Hematopoietic multipotent progenitor cell treated with erythropoietin and hydrocortisone succinate and interleukin-3 and kit ligand, for 8 days (in vitro differentiated cells): ENCODE measurements at regions not wholly inside any gene's neighbourhood (a gene's known extent, or its start where the extent isn't known, plus 50 kb on each side); places are given as distances from the start of the nearest gene placed in this dataset.

ENCODE experiments used
- DNase-seq: peaks from one replicate; pipeline ENCODE4 v3.0.0-alpha.2; 2015

GRCh38 chr16:35687071-35687470 is 2227.7 kb downstream of the TP53TG3F start:
- no peak for DNase-seq

- DNase-seq: no peak
Measured at GRCh38 chr16:35687781-35688180, 2228.4 kb downstream of the TP53TG3F start.

DNA sequence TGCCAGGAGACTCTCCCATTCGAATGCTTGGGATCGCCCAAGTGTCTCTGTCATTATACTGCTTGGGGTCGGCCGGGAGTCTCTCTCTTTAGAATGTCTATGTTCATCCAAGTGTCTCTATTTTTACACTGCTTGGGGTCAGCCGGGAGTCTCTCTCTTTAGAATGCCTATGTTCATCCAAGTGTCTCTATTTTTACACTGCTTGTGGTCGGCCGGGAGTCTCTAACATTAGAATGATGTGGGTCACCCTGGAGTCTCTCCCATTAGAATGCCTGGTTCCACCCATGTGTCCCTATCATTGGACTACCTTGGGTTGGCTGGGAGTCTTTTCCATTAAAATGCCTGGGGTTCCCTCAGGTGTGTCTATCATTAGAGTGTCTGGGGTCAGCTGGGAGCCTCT is 2230.4 kb downstream of the TP53TG3F start:
- DNase-seq: no peak

- no peak for DNase-seq
Measured at GRCh38 chr16:35690413-35690812, 2231.0 kb downstream of the TP53TG3F start.

- DNase-seq: no peak
Measured at GRCh38 chr16:35691057-35691456, 2231.6 kb downstream of the TP53TG3F start.

- DNase-seq: no peak
Measured at GRCh38 chr16:35692824-35693223, 2233.4 kb downstream of the TP53TG3F start.

DNA sequence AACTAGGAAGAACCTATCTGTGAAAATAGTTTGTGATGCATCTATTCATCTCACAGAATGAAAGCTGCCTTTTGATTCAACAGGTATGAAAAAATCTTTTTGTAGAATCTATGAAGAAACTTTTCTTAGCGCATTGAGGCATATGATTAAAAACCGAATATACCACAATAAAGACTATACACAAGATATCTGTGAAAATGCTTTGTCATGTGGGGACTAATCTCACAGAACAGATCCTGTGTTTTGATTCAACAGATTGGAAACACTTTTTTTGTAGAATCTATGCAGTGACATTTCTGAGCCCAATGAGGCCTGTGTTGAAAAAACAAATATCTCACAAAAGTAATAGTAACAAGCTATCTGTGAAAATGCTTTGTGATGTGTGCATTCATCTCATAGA is 2247.5 kb downstream of the TP53TG3F start:
- no peak for DNase-seq

- DNase-seq: no peak
Measured at GRCh38 chr16:35711435-35711834, 2252.0 kb downstream of the TP53TG3F start.

DNA sequence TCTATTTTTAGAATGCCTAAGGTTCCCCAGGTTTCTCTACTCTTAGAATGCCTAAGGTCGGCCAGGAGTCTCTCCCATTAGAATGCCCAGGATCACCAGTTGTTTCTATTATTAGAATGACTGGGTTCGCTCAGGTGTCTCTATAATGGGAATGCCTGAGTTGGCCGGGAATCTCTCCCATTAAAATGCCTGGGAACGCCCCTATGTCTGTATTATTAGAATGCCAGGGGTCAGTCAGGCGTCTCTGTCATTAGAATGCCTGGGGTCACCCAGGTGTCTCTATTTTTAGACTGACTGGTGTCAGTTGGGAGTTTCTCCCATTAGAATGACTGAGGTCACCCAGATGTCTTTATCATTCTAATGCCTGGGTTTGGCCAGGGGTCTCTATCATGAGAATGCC is 2252.5 kb downstream of the TP53TG3F start:
- DNase-seq: no peak

- no peak for DNase-seq
Measured at GRCh38 chr16:35713762-35714650, 2254.6 kb downstream of the TP53TG3F start.

- DNase-seq: no peak
Measured at GRCh38 chr16:35714665-35715064, 2255.3 kb downstream of the TP53TG3F start.

- no peak for DNase-seq
Measured at GRCh38 chr16:35724551-35724950, 2265.1 kb downstream of the TP53TG3F start.

- no peak for DNase-seq
Measured at GRCh38 chr16:35725949-35726348, 2266.5 kb downstream of the TP53TG3F start.

- DNase-seq: no peak
Measured at GRCh38 chr16:35730251-35730650, 2270.8 kb downstream of the TP53TG3F start.

GRCh38 chr16:35731341-35732040 is 2272.1 kb downstream of the TP53TG3F start:
- DNase-seq: no peak

- DNase-seq: no peak
Measured at GRCh38 chr16:35732046-35732810, 2272.8 kb downstream of the TP53TG3F start.

DNA sequence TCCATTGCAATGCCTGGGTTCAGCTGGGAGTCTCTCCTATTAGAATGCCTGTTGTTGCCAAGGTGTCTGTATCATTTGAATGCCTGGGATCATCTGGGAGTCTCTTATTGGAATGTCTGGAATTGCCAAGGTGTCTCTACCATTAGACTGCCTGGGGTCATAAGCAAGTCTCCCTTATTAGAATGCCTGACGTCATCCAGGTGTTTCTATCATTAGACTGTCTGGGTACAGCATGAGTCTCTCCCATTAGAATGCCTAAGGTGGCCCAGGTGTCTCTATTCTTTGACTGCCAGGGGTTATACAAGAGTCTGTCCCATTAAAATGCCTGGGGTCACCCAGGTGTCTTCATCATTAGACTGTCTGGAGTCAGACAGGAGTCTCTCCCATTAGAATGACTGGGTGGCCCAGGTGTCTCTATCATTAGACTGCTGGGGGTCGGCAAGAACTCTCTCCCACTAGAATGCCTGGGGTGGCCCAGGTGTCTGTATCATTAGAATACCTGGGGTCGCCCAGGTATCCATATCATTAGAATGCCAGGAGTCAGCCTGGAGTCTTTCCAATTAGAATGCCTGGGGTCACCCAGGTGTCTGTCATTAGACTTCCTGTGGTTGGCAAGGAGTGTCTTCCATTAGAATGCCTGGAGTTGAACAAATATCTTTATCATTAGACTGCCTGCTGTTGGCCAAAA is 2274.0 kb downstream of the TP53TG3F start:
- no peak for DNase-seq

DNA sequence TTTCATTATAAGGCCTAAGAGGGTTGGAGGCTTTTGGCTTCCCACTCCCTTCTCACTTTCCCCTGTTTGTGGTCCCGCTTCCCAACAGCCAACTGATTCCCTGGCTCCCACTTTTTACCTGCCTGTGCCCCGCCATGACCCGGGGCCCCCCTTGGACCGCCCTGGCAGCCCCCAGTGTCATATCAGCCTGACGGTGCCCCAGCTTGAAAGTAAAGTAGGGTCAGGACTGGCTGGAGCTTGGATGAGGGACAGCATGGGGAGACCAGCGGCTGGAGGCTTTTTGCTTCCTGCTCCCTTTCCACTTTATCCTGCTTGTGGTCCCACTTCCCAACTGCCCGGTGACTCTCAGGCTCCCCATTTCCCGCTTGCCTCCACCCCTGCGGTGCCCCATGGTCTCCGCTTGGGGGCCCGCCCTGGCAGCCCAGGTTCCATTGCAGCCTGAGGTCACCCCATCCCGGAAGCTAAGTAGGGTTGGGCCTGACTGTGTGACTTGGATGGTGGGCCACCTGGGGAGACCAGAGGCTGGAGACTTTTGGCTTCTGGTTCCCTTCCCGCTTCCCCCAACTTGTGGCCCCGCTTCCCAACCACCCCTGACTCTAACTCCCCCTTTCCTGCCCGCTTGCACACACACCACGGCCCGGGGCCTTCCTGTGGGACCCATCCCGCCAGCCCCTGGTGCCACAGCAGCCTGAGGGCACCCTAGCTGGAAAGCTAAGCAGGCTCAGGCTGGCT is 2274.7 kb downstream of the TP53TG3F start:
- DNase-seq: no peak

DNA sequence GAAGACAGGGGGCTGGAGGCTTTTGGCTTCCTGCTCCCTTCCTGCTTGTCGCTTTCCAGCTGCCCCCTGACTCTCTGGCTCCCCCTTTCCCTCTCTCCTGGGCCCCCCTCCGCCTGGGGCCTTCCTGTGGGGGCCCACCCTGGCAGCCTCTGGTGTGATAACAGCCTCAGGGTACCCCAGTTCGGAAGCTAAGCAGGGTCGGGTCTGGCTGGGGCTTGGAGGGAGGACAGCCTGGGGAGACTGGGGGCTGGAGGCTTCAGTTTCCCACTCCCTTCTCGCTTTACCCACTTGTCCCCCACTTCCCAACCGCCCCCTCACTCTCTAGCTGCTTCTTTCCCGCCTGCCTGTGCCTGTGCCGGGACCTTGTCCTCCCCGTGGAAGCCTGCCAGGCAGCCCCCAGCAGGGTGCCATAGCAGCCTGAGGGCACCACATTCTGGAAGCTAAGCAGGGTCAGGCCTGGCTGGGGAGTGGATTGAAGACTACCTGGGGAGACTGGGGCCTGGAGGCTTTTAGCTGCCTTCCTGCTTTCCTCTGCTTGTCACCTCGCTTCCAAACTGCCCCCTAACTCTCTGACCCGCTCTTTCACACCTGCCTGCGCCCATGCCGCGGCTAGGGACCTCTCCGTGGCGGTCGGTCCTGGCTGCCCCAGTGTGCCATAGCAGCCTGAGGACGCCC is 2275.5 kb downstream of the TP53TG3F start:
- no peak for DNase-seq

GRCh38 chr16:35735403-35736251 is 2276.2 kb downstream of the TP53TG3F start:
- DNase-seq: no peak

- DNase-seq: no peak
Measured at GRCh38 chr16:35736546-35736945, 2277.1 kb downstream of the TP53TG3F start.
